Activated naive CD8-positive, alpha-beta T cell treated with anti-CD3 and anti-CD28 coated beads, Interleukin-2, amount 50 U/mL, for 24 hours (primary cell): ENCODE measurements at regions not wholly inside any gene's neighbourhood (a gene's known extent, or its start where the extent isn't known, plus 50 kb on each side); places are given as distances from the start of the nearest gene placed in this dataset.

Experiments
- ATAC-seq: fragments of 150-1000 bp; cut with Tn5 transposase; one replicate; pipeline ENCODE4 v1.10.0; 2021
- DNase-seq: peaks from one replicate; pipeline ENCODE4 v3.0.0; 2021
- H3K27ac Mint-ChIP-seq: one replicate; pipeline ENCODE4 v1.8.0; 2021; ENCODE audit warnings: mild to moderate bottlenecking, mixed read lengths
- H3K27me3 Mint-ChIP-seq: one replicate; pipeline ENCODE4 v1.8.0; 2021; ENCODE audit warnings: mixed read lengths
- H3K36me3 Mint-ChIP-seq: one replicate; pipeline ENCODE4 v1.8.0; 2021; ENCODE audit warnings: low read depth, mixed read lengths
- H3K4me1 Mint-ChIP-seq: one replicate; pipeline ENCODE4 v1.8.0; 2021; ENCODE audit warnings: mixed read lengths
- H3K4me3 Mint-ChIP-seq: one replicate; pipeline ENCODE4 v1.8.0; 2021; ENCODE audit warnings: mild to moderate bottlenecking, moderate library complexity, mixed read lengths
- H3K9me3 Mint-ChIP-seq: one replicate; pipeline ENCODE4 v1.8.0; 2021; ENCODE audit warnings: mixed read lengths

DNA sequence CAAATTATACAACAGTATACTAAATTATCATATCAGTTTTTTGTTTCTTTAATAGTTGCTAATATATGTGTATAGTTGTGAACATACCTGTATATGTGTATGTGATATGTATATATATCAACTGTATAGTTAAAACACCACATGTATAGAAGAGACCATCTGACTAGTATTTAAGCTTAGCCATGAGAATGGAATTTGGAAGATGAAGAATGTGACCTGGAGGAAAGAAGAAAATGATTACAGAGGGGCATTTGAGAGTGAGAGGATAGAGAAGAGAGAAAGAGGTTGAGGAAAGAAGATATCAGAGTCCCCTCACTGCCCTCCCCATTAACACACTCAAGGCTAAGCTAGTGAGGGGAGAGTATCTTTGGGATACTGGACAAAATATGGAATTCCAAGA lies 335.9 kb downstream of the BCKDHB start:
- no peaks in the 10 kb centered on the region for H3K9me3 Mint-ChIP-seq
- H3K36me3 Mint-ChIP-seq: no peaks in the 10 kb centered on the region
- no peak for DNase-seq
- no peak for ATAC-seq
- no peak overlapping the region for H3K4me3 Mint-ChIP-seq
- no peaks in the 10 kb centered on the region for H3K4me1 Mint-ChIP-seq
- H3K27ac Mint-ChIP-seq: no peak overlapping the region
- H3K27me3 Mint-ChIP-seq: no peaks in the 10 kb centered on the region

DNA sequence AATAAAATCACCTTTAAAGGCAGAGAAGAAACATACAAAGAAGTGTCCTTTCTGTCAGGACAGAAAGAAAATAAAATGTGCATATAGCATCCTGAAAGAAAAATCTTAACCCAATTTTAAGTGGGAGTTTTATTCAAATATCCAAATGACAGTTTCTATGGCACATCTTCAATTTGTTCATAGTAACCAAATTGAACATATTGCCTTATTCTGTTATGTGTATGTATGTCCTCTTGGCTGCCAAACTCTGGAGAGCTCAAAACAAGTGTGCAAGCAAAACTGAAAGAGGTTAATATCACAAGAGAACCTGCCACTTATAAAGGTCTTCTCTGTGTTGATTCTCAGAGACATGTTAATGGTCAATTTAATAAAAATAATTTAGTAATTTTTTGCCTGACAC lies 334.7 kb downstream of the BCKDHB start:
- H3K27ac Mint-ChIP-seq: no peak overlapping the region
- no peaks in the 10 kb centered on the region for H3K27me3 Mint-ChIP-seq
- no peaks in the 10 kb centered on the region for H3K4me1 Mint-ChIP-seq
- peaks cover 1% of the 10 kb centered on the region for H3K36me3 Mint-ChIP-seq
- H3K9me3 Mint-ChIP-seq: no peaks in the 10 kb centered on the region
- no peak for DNase-seq
- no peak for ATAC-seq
- no peak overlapping the region for H3K4me3 Mint-ChIP-seq

GRCh38 chr6:80440496-80441115 lies 334.1 kb downstream of the BCKDHB start:
- H3K4me3 Mint-ChIP-seq: no peak overlapping the region
- H3K27me3 Mint-ChIP-seq: no peaks in the 10 kb centered on the region
- H3K9me3 Mint-ChIP-seq: no peaks in the 10 kb centered on the region
- no peak overlapping the region for H3K27ac Mint-ChIP-seq
- no peaks in the 10 kb centered on the region for H3K4me1 Mint-ChIP-seq
- no peak for DNase-seq
- H3K36me3 Mint-ChIP-seq: peaks cover 1% of the 10 kb centered on the region
- ATAC-seq: no peak

- Mint-ChIP-seq H3K36me3 (peaks cover 1% of the 10 kb centered on the region), H3K4me1 (no peaks in the 10 kb centered on the region), H3K9me3 (no peaks in the 10 kb centered on the region), H3K27ac (no peak overlapping the region), H3K4me3 (no peak overlapping the region), H3K27me3 (no peaks in the 10 kb centered on the region)
- no peak for DNase-seq
- ATAC-seq: no peak
Observed at GRCh38 chr6:80439721-80440470, 333.4 kb downstream of the BCKDHB start.

DNA sequence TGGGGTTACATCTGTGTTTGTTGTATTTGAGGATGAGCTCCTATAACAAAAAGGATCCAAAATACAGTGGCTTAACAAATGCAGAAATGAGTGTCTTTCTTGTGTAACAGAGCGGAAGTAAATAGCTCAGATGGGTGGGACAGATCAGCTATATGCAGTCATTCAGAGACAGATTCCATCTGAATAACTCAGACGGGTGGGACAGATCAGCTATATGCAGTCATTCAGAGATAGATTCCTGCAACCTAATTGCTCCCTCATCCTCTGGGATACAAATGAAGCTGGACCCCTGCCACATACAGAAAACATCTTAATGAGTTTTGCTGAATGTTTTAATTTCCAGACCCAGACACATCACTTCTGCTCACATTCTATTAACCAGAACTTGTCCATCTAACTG lies 332.3 kb downstream of the BCKDHB start:
- Mint-ChIP-seq H3K4me1 (no peaks in the 10 kb centered on the region), H3K4me3 (no peak overlapping the region), H3K36me3 (peaks cover 1% of the 10 kb centered on the region), H3K9me3 (no peaks in the 10 kb centered on the region), H3K27me3 (no peaks in the 10 kb centered on the region), H3K27ac (no peak overlapping the region)
- no peak for ATAC-seq
- no peak for DNase-seq

GRCh38 chr6:80437801-80438200 lies 331.3 kb downstream of the BCKDHB start:
- Mint-ChIP-seq H3K36me3 (peaks cover 1% of the 10 kb centered on the region), H3K27ac (no peak overlapping the region), H3K4me1 (no peaks in the 10 kb centered on the region), H3K9me3 (no peaks in the 10 kb centered on the region), H3K4me3 (no peak overlapping the region), H3K27me3 (no peaks in the 10 kb centered on the region)
- no peak for ATAC-seq
- DNase-seq: no peak

GRCh38 chr6:80437221-80437620 lies 330.8 kb downstream of the BCKDHB start:
- no peak for DNase-seq
- Mint-ChIP-seq H3K36me3 (peaks cover 1% of the 10 kb centered on the region), H3K4me1 (no peaks in the 10 kb centered on the region), H3K4me3 (no peak overlapping the region), H3K9me3 (peaks cover 3% of the 10 kb centered on the region), H3K27me3 (no peaks in the 10 kb centered on the region), H3K27ac (no peak overlapping the region)
- no peak for ATAC-seq

DNA sequence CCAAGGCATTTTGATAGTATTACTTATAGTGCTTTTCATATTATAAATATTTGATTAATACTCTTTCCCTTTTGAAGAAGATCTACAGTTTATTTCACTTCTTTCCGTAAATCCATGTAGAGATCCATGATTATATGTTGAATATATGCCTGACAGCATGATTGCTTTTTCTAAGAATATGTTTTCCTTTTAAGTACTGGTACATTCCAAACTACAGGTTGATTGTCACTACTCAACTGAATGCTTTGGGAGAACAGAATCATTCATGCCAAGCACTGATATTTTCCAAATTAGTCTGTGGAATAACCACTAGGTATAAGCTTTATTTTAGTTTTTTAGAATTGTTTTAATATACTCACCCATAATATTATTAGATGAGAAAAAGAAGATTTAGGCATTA lies 330.2 kb downstream of the BCKDHB start:
- Mint-ChIP-seq H3K27ac (no peak overlapping the region), H3K4me3 (no peak overlapping the region), H3K27me3 (no peaks in the 10 kb centered on the region), H3K4me1 (no peaks in the 10 kb centered on the region), H3K36me3 (peaks cover 1% of the 10 kb centered on the region), H3K9me3 (peaks cover 6% of the 10 kb centered on the region)
- ATAC-seq (no peak), DNase-seq (no peak)

DNA sequence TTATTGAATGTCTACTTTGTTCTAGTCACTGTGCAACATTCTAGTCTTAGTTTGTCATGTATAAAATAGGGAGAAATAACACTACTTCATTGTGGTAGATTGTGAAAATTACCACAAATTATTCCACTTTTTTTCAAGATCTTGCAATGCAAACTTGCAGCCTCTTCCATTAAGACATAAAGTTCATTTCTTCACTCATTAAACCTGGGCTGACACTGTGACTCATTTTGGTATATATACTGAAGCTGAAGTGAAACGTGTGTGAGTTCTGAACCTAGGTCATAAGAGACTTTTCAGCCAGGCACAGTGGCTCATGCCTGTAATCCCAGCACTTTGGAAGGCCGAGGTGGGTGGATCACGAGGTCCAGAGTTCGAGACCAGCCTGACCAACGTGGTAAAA lies 329.0 kb downstream of the BCKDHB start:
- ATAC-seq (no peak), DNase-seq (no peak)
- Mint-ChIP-seq H3K27me3 (no peaks in the 10 kb centered on the region), H3K27ac (no peak overlapping the region), H3K4me3 (no peak overlapping the region), H3K4me1 (no peaks in the 10 kb centered on the region), H3K36me3 (peaks cover 1% of the 10 kb centered on the region), H3K9me3 (peaks cover 11% of the 10 kb centered on the region)

DNA sequence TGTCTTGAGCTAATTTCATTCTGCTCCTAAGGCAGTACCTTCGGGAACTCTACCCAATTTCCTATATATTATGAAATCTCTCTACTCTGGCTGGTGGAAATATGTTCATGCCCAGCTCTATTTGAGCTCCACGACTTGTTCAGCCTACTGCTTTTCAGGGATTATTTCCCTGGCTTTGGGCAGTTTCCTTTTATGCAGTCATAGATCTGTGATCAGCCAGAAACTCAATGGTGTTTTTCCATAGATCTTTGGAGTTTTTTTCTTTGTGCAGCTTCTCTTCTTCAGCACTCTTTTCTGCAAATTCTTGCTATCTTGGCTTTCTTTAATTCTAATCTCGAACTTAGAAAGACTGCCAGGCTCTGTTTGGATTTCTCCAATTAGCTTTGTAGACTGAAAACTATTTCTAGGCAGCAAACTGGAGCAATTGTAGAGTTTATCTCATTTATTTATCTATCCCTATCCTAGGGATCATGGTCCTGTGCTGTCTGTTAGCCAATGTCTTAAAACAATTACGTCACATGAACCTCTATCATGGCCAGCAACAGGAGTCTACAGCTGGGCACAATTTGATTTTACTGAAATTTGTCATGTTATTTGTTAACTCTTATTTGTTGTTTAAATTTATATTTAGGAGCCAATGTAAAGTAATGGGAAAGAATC lies 328.4 kb downstream of the BCKDHB start:
- DNase-seq (no peak), ATAC-seq (no peak)
- Mint-ChIP-seq H3K27me3 (no peaks in the 10 kb centered on the region), H3K27ac (no peak overlapping the region), H3K4me1 (no peaks in the 10 kb centered on the region), H3K4me3 (no peak overlapping the region), H3K9me3 (peaks cover 11% of the 10 kb centered on the region), H3K36me3 (peaks cover 1% of the 10 kb centered on the region)

- no peaks in the 10 kb centered on the region for H3K4me1 Mint-ChIP-seq
- DNase-seq: no peak
- no peaks in the 10 kb centered on the region for H3K27me3 Mint-ChIP-seq
- H3K4me3 Mint-ChIP-seq: no peak overlapping the region
- no peak for ATAC-seq
- H3K27ac Mint-ChIP-seq: no peak overlapping the region
- H3K9me3 Mint-ChIP-seq: peaks cover 13% of the 10 kb centered on the region
- H3K36me3 Mint-ChIP-seq: peaks cover 4% of the 10 kb centered on the region
Observed at GRCh38 chr6:80433673-80434025, 327.2 kb downstream of the BCKDHB start.

GRCh38 chr6:80433010-80433672 lies 326.7 kb downstream of the BCKDHB start:
- H3K36me3 Mint-ChIP-seq: peaks cover 4% of the 10 kb centered on the region
- no peak for ATAC-seq
- H3K27me3 Mint-ChIP-seq: no peaks in the 10 kb centered on the region
- no peak for DNase-seq
- no peak overlapping the region for H3K27ac Mint-ChIP-seq
- peaks cover 17% of the 10 kb centered on the region for H3K9me3 Mint-ChIP-seq
- H3K4me3 Mint-ChIP-seq: no peak overlapping the region
- no peaks in the 10 kb centered on the region for H3K4me1 Mint-ChIP-seq

GRCh38 chr6:80425089-80425823 lies 318.8 kb downstream of the BCKDHB start:
- peaks cover 52% of the 10 kb centered on the region for H3K9me3 Mint-ChIP-seq
- no peaks in the 10 kb centered on the region for H3K27me3 Mint-ChIP-seq
- H3K27ac Mint-ChIP-seq: no peak overlapping the region
- ATAC-seq (no peak), DNase-seq (no peak)
- peaks cover 14% of the 10 kb centered on the region for H3K36me3 Mint-ChIP-seq
- no peak overlapping the region for H3K4me3 Mint-ChIP-seq
- no peaks in the 10 kb centered on the region for H3K4me1 Mint-ChIP-seq

DNA sequence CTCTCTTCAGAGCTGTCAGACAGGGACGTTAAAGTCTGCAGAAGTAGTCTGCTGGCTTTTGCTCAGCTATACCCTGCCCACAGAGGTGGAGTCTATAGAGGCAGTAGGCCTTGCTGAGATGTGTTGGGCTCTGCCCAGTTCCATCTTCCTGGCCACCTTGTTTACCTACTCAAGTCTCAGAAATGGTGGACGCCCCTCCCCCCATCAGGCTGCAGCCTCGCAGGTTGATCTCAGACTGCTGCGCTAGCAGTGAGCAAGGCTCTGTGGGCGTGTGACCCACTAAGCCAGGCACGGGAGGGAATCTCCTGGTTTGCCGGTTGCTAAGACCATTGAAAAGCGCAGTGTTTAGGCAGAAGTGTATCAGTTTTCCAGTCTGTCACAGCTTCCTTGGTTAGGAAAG lies 305.0 kb downstream of the BCKDHB start:
- ATAC-seq: no peak
- H3K4me1 Mint-ChIP-seq: no peaks in the 10 kb centered on the region
- H3K27ac Mint-ChIP-seq: no peak overlapping the region
- H3K4me3 Mint-ChIP-seq: no peak overlapping the region
- H3K27me3 Mint-ChIP-seq: no peaks in the 10 kb centered on the region
- peaks cover 35% of the 10 kb centered on the region for H3K9me3 Mint-ChIP-seq
- peaks cover 5% of the 10 kb centered on the region for H3K36me3 Mint-ChIP-seq
- DNase-seq: no peak
